ENCODE measurements at regions not wholly inside any gene's neighbourhood (a gene's known extent, or its start where the extent isn't known, plus 50 kb on each side); places are given as distances from the start of the nearest gene placed in this dataset.

DNA sequence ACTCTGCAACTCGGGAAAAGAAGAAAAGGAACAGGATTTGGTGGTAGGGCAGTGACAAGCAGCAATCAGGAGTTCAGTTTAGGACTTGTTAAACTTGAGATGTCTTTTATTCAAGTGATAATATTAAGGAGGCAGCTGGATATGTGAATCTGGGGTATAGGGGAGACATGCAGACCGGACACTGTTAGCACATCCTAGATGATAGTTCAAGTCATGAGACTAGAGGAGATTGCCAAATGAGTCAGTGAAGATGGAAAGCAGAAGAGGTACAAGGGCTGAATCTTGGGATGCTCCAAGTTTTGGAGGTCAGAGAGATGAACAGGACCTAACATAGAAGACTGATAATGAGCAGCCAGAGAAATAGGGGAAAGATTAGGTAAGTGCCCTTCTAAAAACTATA lies 69.5 kb upstream of the PSME4 start:
- TF ChIP-seq, protein P1, sequence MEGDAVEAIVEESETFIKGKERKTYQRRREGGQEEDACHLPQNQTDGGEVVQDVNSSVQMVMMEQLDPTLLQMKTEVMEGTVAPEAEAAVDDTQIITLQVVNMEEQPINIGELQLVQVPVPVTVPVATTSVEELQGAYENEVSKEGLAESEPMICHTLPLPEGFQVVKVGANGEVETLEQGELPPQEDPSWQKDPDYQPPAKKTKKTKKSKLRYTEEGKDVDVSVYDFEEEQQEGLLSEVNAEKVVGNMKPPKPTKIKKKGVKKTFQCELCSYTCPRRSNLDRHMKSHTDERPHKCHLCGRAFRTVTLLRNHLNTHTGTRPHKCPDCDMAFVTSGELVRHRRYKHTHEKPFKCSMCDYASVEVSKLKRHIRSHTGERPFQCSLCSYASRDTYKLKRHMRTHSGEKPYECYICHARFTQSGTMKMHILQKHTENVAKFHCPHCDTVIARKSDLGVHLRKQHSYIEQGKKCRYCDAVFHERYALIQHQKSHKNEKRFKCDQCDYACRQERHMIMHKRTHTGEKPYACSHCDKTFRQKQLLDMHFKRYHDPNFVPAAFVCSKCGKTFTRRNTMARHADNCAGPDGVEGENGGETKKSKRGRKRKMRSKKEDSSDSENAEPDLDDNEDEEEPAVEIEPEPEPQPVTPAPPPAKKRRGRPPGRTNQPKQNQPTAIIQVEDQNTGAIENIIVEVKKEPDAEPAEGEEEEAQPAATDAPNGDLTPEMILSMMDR (IDR thresholded peaks at IDR 0.05 in 8 of 11, conservative IDR thresholded peaks at IDR 0.05 in 3 of 11), result no peak
- no peak for TF ChIP-seq POLR2A (IDR thresholded peaks at IDR 0.05)
